Activated CD8-positive, alpha-beta memory T cell treated with anti-CD3 and anti-CD28 coated beads, Interleukin-2, amount 10 ng/mL, durations not matched to agents 7 days and 5 days (primary cell): ENCODE measurements at regions not wholly inside any gene's neighbourhood (a gene's known extent, or its start where the extent isn't known, plus 50 kb on each side); places are given as distances from the start of the nearest gene placed in this dataset.

Source experiments
- ATAC-seq: fragments of 150-1000 bp; cut with Tn5 transposase; one replicate; pipeline ENCODE4 v1.10.0; 2021; ENCODE audit warnings: moderate library complexity
- CTCF ChIA-PET: fragments of 350-600 bp; sonication (Branson Sonifier 250); formaldehyde crosslinking; loops from one replicate; lab custom pipeline; 2021; ENCODE audit warnings: antibody characterized with exemption; lab: Charles Lee
- DNase-seq: peaks from one replicate; pipeline ENCODE4 v3.0.0-alpha.2; 2020
- H3K27ac Mint-ChIP-seq: one replicate; pipeline ENCODE4 v1.8.0; 2021; ENCODE audit warnings: mild to moderate bottlenecking, mixed read lengths
- H3K27me3 Mint-ChIP-seq: one replicate; pipeline ENCODE4 v1.8.0; 2021; ENCODE audit warnings: mixed read lengths
- H3K36me3 Mint-ChIP-seq: one replicate; pipeline ENCODE4 v1.8.0; 2021; ENCODE audit warnings: mild to moderate bottlenecking, mixed read lengths
- H3K4me1 Mint-ChIP-seq: one replicate; pipeline ENCODE4 v1.8.0; 2021; ENCODE audit warnings: mixed read lengths
- H3K4me3 Mint-ChIP-seq: one replicate; pipeline ENCODE4 v1.8.0; 2021; ENCODE audit warnings: mild to moderate bottlenecking, moderate library complexity, mixed read lengths
- H3K9me3 Mint-ChIP-seq: one replicate; pipeline ENCODE4 v1.8.0; 2022; ENCODE audit warnings: low read depth, mixed read lengths

DNA sequence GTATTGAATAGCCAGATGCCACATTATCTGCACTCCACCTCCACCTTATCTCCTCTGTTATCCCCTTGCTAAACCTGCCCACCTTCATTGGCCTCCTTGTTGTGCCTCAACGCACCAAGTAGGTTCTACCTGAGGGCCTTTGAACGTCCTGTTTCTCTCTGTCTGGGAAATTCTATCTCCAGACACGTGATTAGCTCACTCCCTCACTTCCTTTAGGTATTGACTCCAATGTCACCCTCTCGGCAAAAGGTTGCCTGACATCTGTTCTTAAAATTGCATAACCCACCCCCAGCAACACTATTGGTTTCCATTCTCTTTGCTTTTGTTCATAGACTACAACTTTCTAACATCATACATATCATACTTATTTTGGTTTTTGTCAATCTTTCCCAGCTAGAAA lies 56.5 kb upstream of the MEDAG start:
- peaks cover 3% of the 10 kb centered on the region for H3K36me3 Mint-ChIP-seq
- DNase-seq (no peak), ATAC-seq (no peak)
- peaks cover 14% of the 10 kb centered on the region for H3K4me1 Mint-ChIP-seq
- no peaks in the 10 kb centered on the region for H3K9me3 Mint-ChIP-seq
- H3K4me3 Mint-ChIP-seq: no peak overlapping the region
- H3K27ac Mint-ChIP-seq: no peak overlapping the region
- CTCF ChIA-PET: interaction anchor here (1.8 kb wide), 1 partner anchor 16 kb away, joined by 7 read pairs; no protein-coding TSS in a partner anchor
- H3K27me3 Mint-ChIP-seq: peaks cover 22% of the 10 kb centered on the region

GRCh38 chr13:30850204-30850866 lies 55.7 kb upstream of the MEDAG start:
- CTCF ChIA-PET: interaction anchor here (1.8 kb wide), 1 partner anchor 15 kb away, joined by 7 read pairs; no protein-coding TSS in a partner anchor
- Mint-ChIP-seq H3K36me3 (peaks cover 3% of the 10 kb centered on the region), H3K27ac (no peak overlapping the region)

GRCh38 chr13:30850867-30851211 lies 55.2 kb upstream of the MEDAG start:
- DNase-seq: no peak
- H3K27me3 Mint-ChIP-seq: peaks cover 22% of the 10 kb centered on the region
- CTCF ChIA-PET: no interaction called here

More at GRCh38 chr13:30850204-30850866, 55.7 kb upstream of the MEDAG start:
- DNase-seq: no peak
- peaks cover 14% of the 10 kb centered on the region for H3K4me1 Mint-ChIP-seq
- no peak for ATAC-seq
- H3K27me3 Mint-ChIP-seq: peaks cover 22% of the 10 kb centered on the region
- no peaks in the 10 kb centered on the region for H3K9me3 Mint-ChIP-seq
- H3K4me3 Mint-ChIP-seq: no peak overlapping the region

DNA sequence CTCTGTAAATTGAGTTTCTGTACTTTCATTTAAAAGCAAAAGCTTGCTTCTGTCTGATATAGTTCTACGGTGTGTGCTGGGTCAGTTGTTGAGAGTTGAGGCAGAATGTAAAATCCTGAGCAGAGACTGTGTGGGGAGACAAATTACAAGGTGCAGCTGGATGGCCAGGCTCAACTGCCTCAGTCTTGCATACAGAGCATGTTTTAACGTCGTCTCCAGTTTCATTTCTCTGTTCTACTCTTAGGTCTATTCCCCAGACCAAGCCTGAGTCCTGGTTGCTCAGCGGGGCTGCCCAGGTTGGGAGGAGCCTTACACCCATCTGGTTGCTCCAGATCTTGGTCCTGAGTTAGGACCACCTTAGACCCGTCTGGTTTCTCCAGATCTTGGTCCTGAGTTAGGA lies 54.4 kb upstream of the MEDAG start:
- H3K27ac Mint-ChIP-seq: no peak overlapping the region
- H3K36me3 Mint-ChIP-seq: peaks cover 3% of the 10 kb centered on the region
- H3K4me3 Mint-ChIP-seq: no peak overlapping the region
- CTCF ChIA-PET: interaction anchor here (1.0 kb wide), 1 partner anchor 14 kb away, joined by 3 read pairs; no protein-coding TSS in a partner anchor
- H3K9me3 Mint-ChIP-seq: no peaks in the 10 kb centered on the region
- peaks cover 22% of the 10 kb centered on the region for H3K27me3 Mint-ChIP-seq
- no peak for ATAC-seq
- no peak for DNase-seq
- H3K4me1 Mint-ChIP-seq: peaks cover 11% of the 10 kb centered on the region

More at GRCh38 chr13:30850867-30851211, 55.2 kb upstream of the MEDAG start:
- H3K27ac Mint-ChIP-seq: no peak overlapping the region
- ATAC-seq: no peak
- H3K4me1 Mint-ChIP-seq: peaks cover 14% of the 10 kb centered on the region
- H3K4me3 Mint-ChIP-seq: no peak overlapping the region
- peaks cover 3% of the 10 kb centered on the region for H3K36me3 Mint-ChIP-seq
- H3K9me3 Mint-ChIP-seq: no peaks in the 10 kb centered on the region

- Mint-ChIP-seq H3K4me3 (no peak overlapping the region), H3K9me3 (no peaks in the 10 kb centered on the region), H3K27ac (no peak overlapping the region), H3K27me3 (peaks cover 20% of the 10 kb centered on the region), H3K36me3 (no peaks in the 10 kb centered on the region), H3K4me1 (no peaks in the 10 kb centered on the region)
- ATAC-seq: no peak
- DNase-seq: no peak
- CTCF ChIA-PET: interaction anchor here (0.7 to 3.5 kb wide), 3 partner anchors 10 to 51 kb away, joined by 3 to 20 read pairs (median 3); no protein-coding TSS in a partner anchor
Observed at GRCh38 chr13:30855569-30855968, 50.5 kb upstream of the MEDAG start.

GRCh38 chr13:30856005-30856790 lies 49.9 kb upstream of the MEDAG start:
- Mint-ChIP-seq H3K27ac (no peak overlapping the region), H3K4me3 (no peak overlapping the region)
- CTCF ChIA-PET: interaction anchor here (1.6 to 3.5 kb wide), 2 partner anchors 10 to 51 kb away, joined by 3 to 20 read pairs; no protein-coding TSS in a partner anchor

More at GRCh38 chr13:30856005-30856790, 49.9 kb upstream of the MEDAG start:
- Mint-ChIP-seq H3K9me3 (no peaks in the 10 kb centered on the region), H3K36me3 (no peaks in the 10 kb centered on the region), H3K4me1 (no peaks in the 10 kb centered on the region), H3K27me3 (peaks cover 15% of the 10 kb centered on the region)
- ATAC-seq: no peak
- no peak for DNase-seq
